IMR-90 (cell line): ENCODE measurements at regions not wholly inside any gene's neighbourhood (a gene's known extent, or its start where the extent isn't known, plus 50 kb on each side); places are given as distances from the start of the nearest gene placed in this dataset.

Source experiments
- ATAC-seq: fragments of 200-7000 bp; cut with Tn5 transposase; 2 replicates; pipeline ENCODE4 v1.9.1; 2020; ENCODE audit warnings: low read depth, mild to moderate bottlenecking, moderate library complexity
- BruUV-seq: library from RNA; stranded (reverse); fragments of 400-500 nt; replicated peaks from 2 replicates; lab custom pipeline; 2021; lab: Mats Ljungman, UMichigan
- CTCF ChIA-PET: fragments of 300-600 bp; formaldehyde crosslinking; extraction: SDS; loops from one replicate; lab custom pipeline; 2021; ENCODE audit warnings: antibody characterized with exemption; lab: Yijun Ruan, JAX
- POLR2A ChIA-PET: fragments of 300-600 bp; sonication (Branson Sonifier 250); formaldehyde crosslinking; loops from one replicate; lab custom pipeline; 2022; ENCODE audit warnings: antibody characterized with exemption; ENCODE audit not compliant: unreplicated experiment; lab: Charles Lee
- DNase-seq: peaks from one replicate; pipeline ENCODE4 v3.0.0; 2013
- H2AFZ ChIP-seq: replicated peaks from 2 replicates; pipeline ENCODE3; 2013; ENCODE audit warnings: low read length, mild to moderate bottlenecking; ENCODE audit not compliant: poor library complexity
- H2AK5ac ChIP-seq: 2 replicates; pipeline ENCODE4 v1.6.1; 2013; ENCODE audit warnings: low read depth, low read length, inconsistent platforms
- H2AK9ac ChIP-seq: replicated peaks from 2 replicates; pipeline ENCODE3; 2013; ENCODE audit warnings: mild to moderate bottlenecking, low read depth, low read length, moderate library complexity; ENCODE audit not compliant: poor library complexity
- H2BK120ac ChIP-seq: 2 replicates; pipeline ENCODE4 v1.6.1; 2013; ENCODE audit warnings: low read depth, low read length, inconsistent platforms
- H2BK15ac ChIP-seq: 3 replicates; pipeline ENCODE4 v1.6.1; 2013; ENCODE audit warnings: low read depth, low read length, inconsistent platforms
- H2BK20ac ChIP-seq: 2 replicates; pipeline ENCODE4 v1.6.1; 2013; ENCODE audit warnings: low read depth, mild to moderate bottlenecking, inconsistent platforms, low read length, moderate library complexity
- H2BK5ac ChIP-seq: 2 replicates; pipeline ENCODE4 v1.6.1; 2013; ENCODE audit warnings: mild to moderate bottlenecking, low read depth, low read length, inconsistent platforms; ENCODE audit not compliant: poor library complexity, severe bottlenecking
- H3K14ac ChIP-seq: replicated peaks from 2 replicates; pipeline ENCODE4 v1.6.1; 2013; ENCODE audit warnings: low read depth, low read length, inconsistent platforms
- H3K18ac ChIP-seq: 2 replicates; pipeline ENCODE4 v1.6.1; 2013; ENCODE audit warnings: low read depth, low read length, control low read depth
- H3K23ac ChIP-seq: 2 replicates; pipeline ENCODE4 v1.6.1; 2013; ENCODE audit warnings: low read depth, low read length, inconsistent platforms
- H3K27ac ChIP-seq: 2 replicates; pipeline ENCODE4 v1.5.1; 2013; ENCODE audit warnings: mild to moderate bottlenecking, control low read depth, low read length; ENCODE audit not compliant: insufficient read depth
- H3K27me3 ChIP-seq: 2 replicates; pipeline ENCODE4 v1.6.1; 2013; ENCODE audit warnings: low read length; ENCODE audit not compliant: control insufficient read depth, insufficient read depth
- H3K36me3 ChIP-seq: 2 replicates; pipeline ENCODE4 v1.6.1; 2013; ENCODE audit warnings: low read length, mixed read lengths; ENCODE audit not compliant: control insufficient read depth, insufficient read depth
- H3K4ac ChIP-seq: 2 replicates; pipeline ENCODE4 v1.6.1; 2013; ENCODE audit warnings: low read depth, low read length, inconsistent platforms
- H3K4me1 ChIP-seq: 2 replicates; pipeline ENCODE4 v1.6.1; 2013; ENCODE audit warnings: low read length, mixed read lengths; ENCODE audit not compliant: control insufficient read depth, insufficient read depth
- H3K4me2 ChIP-seq: 2 replicates; pipeline ENCODE4 v1.6.1; 2013; ENCODE audit warnings: low read depth, mild to moderate bottlenecking, control low read depth, low read length, moderate library complexity
- H3K4me3 ChIP-seq: 2 replicates; pipeline ENCODE4 v1.5.1; 2013; ENCODE audit warnings: low read depth, mild to moderate bottlenecking, control low read depth, low read length, moderate library complexity; ENCODE audit not compliant: insufficient read depth
- H3K56ac ChIP-seq: 2 replicates; pipeline ENCODE4 v1.6.1; 2013; ENCODE audit warnings: low read length, inconsistent platforms; ENCODE audit not compliant: insufficient read depth; ENCODE audit errors: extremely low read depth
- H3K79me1 ChIP-seq, 2 experiments: 2 replicates each; pipeline ENCODE4 v1.6.1; 2013; ENCODE audit warnings: low read length in 2 of 2, inconsistent platforms in 1 of 2, low read depth in 1 of 2
- H3K9ac ChIP-seq: 2 replicates; pipeline ENCODE4 v1.6.1; 2013; ENCODE audit warnings: low read depth, low read length, control low read depth
- H3K9me1 ChIP-seq: 2 replicates; pipeline ENCODE4 v1.6.1; 2013; ENCODE audit warnings: low read length, inconsistent platforms; ENCODE audit not compliant: insufficient read depth
- H3K9me3 ChIP-seq: 2 replicates; pipeline ENCODE4 v1.6.1; 2013; ENCODE audit warnings: low read length; ENCODE audit not compliant: control insufficient read depth, insufficient read depth
- H4K20me1 ChIP-seq: 2 replicates; pipeline ENCODE4 v1.6.1; 2013; ENCODE audit warnings: low read length, inconsistent platforms; ENCODE audit not compliant: insufficient read depth
- H4K5ac ChIP-seq: 2 replicates; pipeline ENCODE4 v1.6.1; 2013; ENCODE audit warnings: mild to moderate bottlenecking, low read depth, low read length, control low read depth
- H4K8ac ChIP-seq, 2 experiments: 2 replicates each; pipeline ENCODE4 v1.6.1; 2013; ENCODE audit warnings: low read depth in 2 of 2, low read length in 2 of 2, control low read depth in 1 of 2, inconsistent platforms in 1 of 2
- H4K91ac ChIP-seq: 2 replicates; pipeline ENCODE4 v1.6.1; 2013; ENCODE audit warnings: low read depth, low read length, inconsistent platforms; ENCODE audit not compliant: insufficient read depth
- MXI1 ChIP-seq: IDR thresholded peaks from 2 replicates; pipeline ENCODE4 v1.6.1; 2012; ENCODE audit warnings: low read depth, mild to moderate bottlenecking, low read length, moderate library complexity, borderline replicate concordance
- RAD21 ChIP-seq: IDR thresholded peaks from 2 replicates; pipeline ENCODE4 v1.6.1; 2012; ENCODE audit warnings: low read length, improper control_type of control experiment
- RCOR1 ChIP-seq: IDR thresholded peaks from 2 replicates; pipeline ENCODE4 v1.6.1; 2012; ENCODE audit warnings: mild to moderate bottlenecking, low read length, improper control_type of control experiment; ENCODE audit not compliant: insufficient replicate concordance
- WGBS, 2 experiments: methylation state at CpG; one replicate each; pipeline versions ENCODE4 v1.1.5 to v1.1.7; 2013; ENCODE audit warnings: missing lambda C conversion rate in 2 of 2; ENCODE audit not compliant: insufficient read length in 1 of 2; ENCODE audit errors: extremely low coverage in 2 of 2; 5-methylcytosine and 5-hydroxymethylcytosine counted together
- dilution Hi-C: fragments of 300-500 bp; cut with HindIII; formaldehyde crosslinking; loops from one replicate; pipeline ENCODE4 v1.14.3; 2018; ENCODE audit warnings: low sequenced_read_pairs; ENCODE audit not compliant: unreplicated experiment
- in situ Hi-C: fragments of 300-500 bp; cut with MboI; formaldehyde crosslinking; loops from 3 replicates; pipeline ENCODE4 v1.14.3; 2019; ENCODE audit warnings: low sequenced_read_pairs, inconsistent platforms, mixed read lengths
- intact Hi-C: fragments of 100-400 bp; cut with micrococcal nuclease; formaldehyde crosslinking; loops from 2 replicates; pipeline ENCODE4 v1.10.0; 2022

DNA sequence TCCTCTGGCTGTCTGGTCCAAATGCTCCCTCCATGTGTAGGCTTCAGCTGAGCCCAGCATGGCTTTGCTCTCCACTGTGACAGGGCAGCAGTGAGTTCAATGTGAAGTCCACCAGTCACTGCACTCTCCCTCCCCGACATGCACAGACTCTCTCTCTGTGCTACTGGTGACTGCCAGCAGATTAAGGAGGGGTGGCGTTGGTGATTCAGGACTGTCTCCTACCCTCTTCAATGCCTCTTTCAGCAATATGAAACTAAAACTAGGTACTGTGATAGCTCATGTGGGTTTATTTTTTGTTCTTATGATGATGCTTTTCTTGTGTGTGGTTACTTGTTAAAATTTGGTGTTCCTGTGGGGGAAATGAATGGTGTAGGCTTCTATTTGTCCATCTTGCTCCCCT, 201.0 kb upstream of the RBMS1 start:
- dilution Hi-C loops = no loop called here
- Histone ChIP-seq H3K56ac (no peak overlapping the region), H4K5ac (no peak overlapping the region), H4K20me1 (no peaks in the 10 kb centered on the region), H3K27ac (no peak overlapping the region), H3K79me1 (no peaks in the 10 kb centered on the region), H2BK120ac (peak overlapping the region; percentile 56; the same call in 1 of the 2 replicates), H4K8ac (peak overlapping the region in 1 of 2 experiments; percentile 40; a peak in 1 of 4 replicates), H3K4me1 (peaks cover 9% of the 10 kb centered on the region), H2BK15ac (0 out of 3 replicates have a peak overlapping the region, but pooled peaks have one; percentile 1), H2BK5ac (no peak overlapping the region), H3K27me3 (no peaks in the 10 kb centered on the region), H3K14ac (peak overlapping the region; percentile 10; the same call in 1 of the 2 replicates), H3K18ac (peak overlapping the region; percentile 31; the same call in 1 of the 2 replicates), H2BK20ac (peak overlapping the region; percentile 72), H2AK9ac (no peak overlapping the region), H2AFZ (peak overlapping the region; percentile 62), H3K9me3 (no peaks in the 10 kb centered on the region), H3K4ac (peak overlapping the region; percentile 40; the same call in 1 of the 2 replicates), H4K91ac (no peak overlapping the region), H3K23ac (no peak overlapping the region), H3K4me2 (no peak overlapping the region), H3K9ac (no peak overlapping the region), H3K36me3 (no peaks in the 10 kb centered on the region), H3K9me1 (peaks cover 10% of the 10 kb centered on the region; the same call in 1 of the 2 replicates), H2AK5ac (peak overlapping the region; percentile 24; the same call in 1 of the 2 replicates), H3K4me3 (no peak overlapping the region)
- no TSS peak for BruUV-seq
- intact Hi-C loops = no loop called here
- WGBS, 2 experiments = no CpG with 5 or more reads among the region's 2 CpGs
- ChIA-PET CTCF (interaction anchor here (1.2 kb wide), 1 partner anchor 211 kb away, joined by 3 read pairs; no protein-coding TSS in a partner anchor), POLR2A (no interaction called here)
- DNase-seq (peak; percentile 4), ATAC-seq (no peak)
- no peak for TF ChIP-seq MXI1
- no peak for TF ChIP-seq RCOR1
- TF ChIP-seq RAD21 = no peak
- in situ Hi-C loops = no loop called here
